HG03571 (cell line): ENCODE measurements at regions not wholly inside any gene's neighbourhood (a gene's known extent, or its start where the extent isn't known, plus 50 kb on each side); places are given as distances from the start of the nearest gene placed in this dataset.
"Not testable (repeated sequence)": the region's sequence is repeated elsewhere in the genome, so short reads cannot be mapped to it uniquely, and the experiment has no call there.

ENCODE experiments used
- ATAC-seq: cut with Tn5 transposase; IDR thresholded peaks from one replicate; pipeline ENCODE4 v1.9.1; 2021; ENCODE audit not compliant: unreplicated experiment

DNA sequence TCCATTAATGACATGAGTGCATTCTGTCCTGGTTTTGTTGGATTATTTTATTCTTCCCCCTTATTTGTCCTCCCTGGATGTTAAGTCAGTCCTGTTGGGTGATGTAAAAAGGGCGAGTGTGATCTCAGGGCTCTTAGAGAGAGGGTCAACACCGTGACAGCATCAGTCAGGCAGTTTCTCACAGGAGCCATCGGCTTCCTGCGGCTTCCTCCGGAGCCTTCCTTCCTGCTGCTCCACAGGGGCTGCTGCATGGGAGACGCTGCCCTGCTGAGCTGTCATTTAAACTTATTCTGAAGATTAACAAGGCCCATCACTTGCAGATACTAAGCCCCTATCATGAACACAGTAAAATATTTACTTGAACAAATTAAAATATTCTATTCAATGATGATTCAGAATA is 211.3 kb downstream of the SPATA31A1 start:
- ATAC-seq, result not testable (repeated sequence)

DNA sequence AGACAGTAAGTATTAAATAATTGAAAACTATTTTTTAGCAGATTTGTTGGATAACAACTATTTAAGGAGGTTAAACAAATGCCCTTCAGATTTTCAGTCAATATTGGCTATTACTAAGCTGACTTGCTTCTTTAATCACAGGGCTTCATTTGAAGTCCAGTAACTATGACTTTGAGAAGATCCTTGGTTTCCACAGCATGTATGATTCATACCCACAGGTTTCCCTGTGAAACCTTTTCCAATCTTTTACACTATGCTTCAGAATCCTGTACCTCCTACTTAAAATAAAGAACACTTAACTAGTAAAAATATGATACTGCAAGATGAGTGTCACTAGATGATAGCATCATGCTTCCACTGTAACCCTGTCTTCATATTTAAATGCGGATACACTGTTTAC is 211.9 kb downstream of the SPATA31A1 start:
- not testable (repeated sequence) for ATAC-seq

DNA sequence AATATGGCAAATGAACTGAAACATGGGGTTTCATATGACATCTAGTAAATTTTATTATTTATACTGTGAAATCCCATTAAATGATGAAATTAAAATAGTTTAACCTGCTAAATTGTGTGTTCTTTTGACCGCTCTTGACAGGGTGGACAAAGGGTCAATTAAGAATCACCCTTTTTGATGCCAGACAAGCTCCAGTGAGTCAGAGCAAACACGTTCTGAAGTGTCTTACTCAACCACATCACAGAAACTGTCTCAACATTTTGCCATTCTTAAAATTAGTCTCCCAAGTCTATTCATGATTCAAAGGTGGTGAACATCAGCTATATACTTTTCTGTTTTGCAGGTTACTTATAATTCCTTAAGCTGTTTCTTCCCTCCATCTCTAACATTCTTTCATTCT is 213.4 kb downstream of the SPATA31A1 start:
- ATAC-seq, result not testable (repeated sequence)

DNA sequence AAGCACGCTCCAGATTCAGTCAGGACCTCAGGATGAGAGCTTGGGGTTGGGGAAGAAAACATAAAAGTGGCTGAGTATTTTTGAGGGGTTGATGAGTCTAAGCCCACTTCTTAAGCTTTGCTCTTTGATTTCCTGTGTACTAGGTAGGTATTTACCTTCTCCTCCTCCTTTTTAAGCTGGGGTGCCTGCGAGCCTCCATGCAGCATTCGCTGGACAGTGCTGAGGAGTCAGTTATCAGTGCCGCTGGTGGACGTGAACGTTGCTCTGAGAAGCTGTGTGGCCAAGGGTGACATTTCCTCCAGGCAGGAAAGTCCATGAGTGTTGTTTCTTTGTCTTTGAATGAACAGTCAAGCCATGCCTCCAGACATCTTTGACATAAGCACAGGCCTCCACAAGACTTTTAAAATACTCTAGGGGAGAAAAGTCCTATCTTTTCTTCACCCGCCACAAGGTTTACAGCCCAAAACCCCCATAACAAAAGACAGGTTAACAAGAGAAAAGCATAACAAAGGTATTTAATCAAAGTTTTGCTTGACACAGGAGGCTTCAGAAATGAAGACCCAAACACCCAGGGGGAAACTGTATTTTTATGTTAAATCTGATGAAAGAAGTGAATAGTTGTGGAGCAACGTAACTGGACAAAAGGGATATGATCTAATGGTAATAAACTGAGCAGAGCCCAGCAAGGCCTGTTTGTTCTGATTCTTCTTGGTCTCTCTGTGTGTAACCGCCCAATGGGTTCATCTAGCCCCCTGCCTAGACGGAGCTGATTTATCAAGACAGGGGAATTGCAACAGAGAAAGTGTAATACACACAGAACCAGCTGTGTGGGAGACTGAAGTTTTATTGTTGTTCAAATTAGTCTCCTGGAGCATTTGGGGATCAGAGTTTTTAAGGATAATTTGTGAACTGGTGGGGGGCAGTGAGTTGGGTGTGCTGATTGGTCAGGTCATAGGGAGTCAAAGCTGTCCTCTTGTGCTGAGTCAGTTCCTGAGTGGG is 217.9 kb downstream of the SPATA31A1 start:
- not testable (repeated sequence) for ATAC-seq

DNA sequence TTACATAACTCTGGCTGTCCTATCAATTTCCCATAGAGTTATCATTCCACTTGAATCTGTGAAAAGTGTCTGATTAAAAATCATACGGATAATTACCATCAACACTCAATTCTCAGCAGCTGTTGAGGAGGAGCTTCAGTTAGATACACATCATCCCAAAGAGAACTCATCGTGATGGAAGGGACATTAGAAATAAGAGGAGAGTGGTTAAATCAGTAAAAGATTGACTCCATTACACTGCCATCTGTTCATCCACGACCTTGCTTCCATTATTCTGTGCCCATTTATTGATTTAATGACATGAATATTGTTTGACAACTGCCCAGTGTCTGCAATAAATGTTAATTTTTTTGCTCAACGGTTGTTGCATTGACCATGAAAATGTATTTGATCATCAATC is 223.5 kb downstream of the SPATA31A1 start:
- not testable (repeated sequence) for ATAC-seq

DNA sequence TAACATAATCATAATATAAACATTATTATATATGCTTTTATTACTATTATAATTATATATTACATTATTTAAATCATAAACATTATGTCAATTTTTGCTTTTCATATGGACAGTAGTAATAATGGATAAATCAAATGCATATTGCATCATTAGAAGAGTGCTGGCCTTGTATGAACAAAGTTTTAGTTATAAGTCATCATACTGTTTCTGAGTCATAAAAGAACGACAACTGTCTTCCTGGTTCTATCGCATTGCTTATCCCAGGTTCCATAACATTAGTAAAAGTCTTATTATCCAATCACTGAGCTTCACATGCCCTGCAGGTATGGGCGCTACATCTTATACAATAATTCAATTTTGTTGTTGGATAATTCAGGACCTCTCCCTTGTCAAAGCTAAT is 225.8 kb downstream of the SPATA31A1 start:
- ATAC-seq, result not testable (repeated sequence)

DNA sequence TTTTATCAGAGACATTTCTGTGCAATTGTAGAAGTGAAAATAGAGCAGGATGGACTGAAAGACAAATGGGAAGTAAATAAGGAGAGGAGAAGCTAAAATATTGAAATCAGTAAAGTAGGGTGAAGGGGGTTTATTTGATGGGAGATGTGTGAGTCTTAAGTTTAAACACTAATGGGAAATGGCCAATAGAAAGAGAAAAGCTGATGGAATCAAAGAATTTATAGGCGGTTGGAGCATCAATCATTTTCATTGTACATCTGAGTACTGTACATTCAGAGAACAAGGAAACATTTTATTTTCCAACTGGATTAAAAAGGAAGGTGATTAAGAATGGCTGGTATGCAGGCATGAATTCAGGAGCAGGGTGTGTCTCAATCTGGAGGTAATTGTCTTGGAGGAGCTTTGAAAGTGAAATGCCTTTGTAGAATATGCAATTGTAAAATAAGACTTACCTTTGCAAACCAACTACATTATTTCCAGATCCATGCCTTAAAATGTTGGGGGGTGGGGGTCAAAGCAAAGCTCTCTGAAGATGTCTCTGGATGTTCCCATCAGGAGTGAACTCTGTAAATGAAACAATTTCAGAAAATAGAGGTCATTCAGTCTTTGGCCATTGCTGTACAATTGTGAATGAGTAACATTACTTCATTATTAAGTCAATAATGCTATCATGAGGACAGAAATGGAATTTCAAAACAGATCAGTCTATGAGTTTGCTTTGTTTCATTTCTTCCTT is 227.4 kb downstream of the SPATA31A1 start:
- not testable (repeated sequence) for ATAC-seq

DNA sequence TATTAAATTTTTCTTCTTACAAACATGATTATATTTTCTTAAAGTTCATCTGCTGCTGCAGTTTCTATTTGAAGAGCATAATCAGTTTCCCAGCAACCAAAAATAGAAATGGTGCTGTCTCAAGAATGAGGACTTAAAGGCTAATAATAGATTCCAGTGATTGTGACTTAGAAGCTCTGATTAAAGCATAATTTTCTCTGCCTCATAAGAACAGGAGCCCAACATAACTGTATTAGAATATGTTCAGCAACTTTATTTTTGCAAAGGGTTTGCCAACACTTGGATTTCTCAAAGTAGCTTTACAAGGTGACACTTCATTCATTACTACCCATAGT is 227.9 kb downstream of the SPATA31A1 start:
- not testable (repeated sequence) for ATAC-seq

DNA sequence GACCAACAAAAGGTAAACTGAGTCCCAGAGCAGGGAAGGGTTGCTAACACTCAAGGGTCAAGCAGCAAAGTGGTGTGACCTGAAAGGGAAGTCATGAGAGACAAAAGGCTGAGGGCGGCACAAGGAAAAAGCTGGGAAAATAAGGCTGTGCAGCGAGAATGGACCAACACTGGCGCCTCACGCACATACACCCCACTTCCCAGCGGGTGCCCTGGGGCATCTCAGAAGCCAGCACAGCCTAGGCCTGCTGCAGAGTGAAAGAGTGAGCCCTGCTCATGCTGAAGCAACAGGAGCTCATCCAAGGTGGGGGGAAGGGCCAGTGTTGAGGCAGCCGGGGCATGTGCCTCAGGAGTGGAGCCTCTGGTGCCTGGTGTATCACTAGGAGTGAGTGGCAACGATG is 229.8 kb downstream of the SPATA31A1 start:
- not testable (repeated sequence) for ATAC-seq

DNA sequence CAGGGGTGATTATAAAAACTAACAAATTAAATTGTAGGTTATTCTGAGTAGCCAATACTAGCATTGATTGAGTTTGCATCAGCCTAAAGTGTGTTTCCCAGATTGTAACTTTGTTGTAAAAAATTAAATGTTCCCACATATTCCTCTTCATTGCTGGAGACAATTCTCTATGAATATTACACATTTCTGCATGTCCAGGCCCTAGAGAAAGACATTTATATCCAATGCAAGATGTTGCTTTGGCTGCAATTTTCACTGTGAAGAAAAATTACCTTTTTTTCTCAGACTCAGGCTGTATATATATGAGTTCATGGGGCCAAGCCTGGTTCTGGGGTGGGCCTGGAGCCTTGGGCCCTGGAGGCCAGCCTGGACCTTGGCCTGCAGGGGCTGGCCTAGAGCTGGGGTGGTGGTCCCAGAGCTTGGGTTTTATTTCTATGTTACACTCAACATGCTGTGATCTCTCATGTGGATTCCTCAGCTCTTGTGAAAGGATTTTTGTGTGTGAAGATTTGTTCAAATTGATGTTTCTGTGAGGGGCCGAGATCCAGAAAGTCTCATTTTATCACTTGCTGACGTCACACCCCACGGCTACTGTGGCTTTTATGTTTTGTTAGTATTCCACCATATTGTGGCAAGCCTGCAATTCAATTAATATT is 232.5 kb downstream of the SPATA31A1 start:
- ATAC-seq, result no peak

DNA sequence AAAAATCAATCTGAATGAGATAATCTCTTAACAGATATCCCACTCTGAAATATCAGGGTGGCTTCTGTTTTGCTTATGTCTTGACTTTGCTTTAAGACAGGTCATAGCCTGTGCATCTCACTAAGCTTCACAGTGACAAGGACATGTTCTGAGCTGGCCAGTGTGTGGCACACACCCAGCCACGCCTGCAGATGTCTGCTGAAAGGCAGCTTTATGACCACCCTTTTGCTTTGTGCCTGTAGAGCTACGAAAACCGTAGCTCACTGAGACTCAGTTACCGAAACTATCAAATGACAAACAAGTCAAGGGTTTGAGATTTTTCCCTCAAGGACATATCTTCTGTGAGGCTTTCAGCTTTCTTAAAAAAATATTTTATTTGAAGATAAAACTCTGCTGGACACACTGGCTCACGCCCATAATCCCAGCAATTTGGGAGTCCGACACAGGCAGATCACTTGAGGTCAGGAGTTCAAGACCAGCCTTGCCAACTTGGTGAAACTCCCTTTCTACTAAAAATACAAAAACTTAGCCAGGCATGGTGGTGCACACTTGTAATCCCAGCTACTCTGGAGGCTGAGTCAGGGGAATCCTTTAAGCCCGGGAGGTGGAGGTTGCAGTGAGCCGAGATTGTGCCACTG is 233.2 kb downstream of the SPATA31A1 start:
- ATAC-seq, result no peak

DNA sequence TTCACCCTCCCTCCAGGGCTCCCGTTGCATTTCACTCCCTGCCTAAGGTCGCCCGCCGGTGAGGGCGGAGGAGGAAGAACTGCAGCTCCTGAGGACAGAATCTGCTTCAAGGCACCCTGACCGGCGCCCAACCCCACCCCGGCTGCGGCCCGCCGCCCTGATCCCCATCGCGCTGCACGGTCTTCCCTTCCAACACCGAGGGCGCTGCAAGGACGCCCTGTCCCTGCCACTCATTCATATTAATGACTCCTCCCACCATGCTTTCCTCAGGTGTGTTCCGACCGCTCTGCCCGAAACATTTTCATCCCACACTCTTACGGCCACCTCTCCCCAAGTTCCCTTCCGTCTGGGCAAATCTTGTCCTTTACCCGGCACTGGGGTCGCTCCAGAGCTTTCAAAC is 248.6 kb downstream of the SPATA31A1 start:
- not testable (repeated sequence) for ATAC-seq

DNA sequence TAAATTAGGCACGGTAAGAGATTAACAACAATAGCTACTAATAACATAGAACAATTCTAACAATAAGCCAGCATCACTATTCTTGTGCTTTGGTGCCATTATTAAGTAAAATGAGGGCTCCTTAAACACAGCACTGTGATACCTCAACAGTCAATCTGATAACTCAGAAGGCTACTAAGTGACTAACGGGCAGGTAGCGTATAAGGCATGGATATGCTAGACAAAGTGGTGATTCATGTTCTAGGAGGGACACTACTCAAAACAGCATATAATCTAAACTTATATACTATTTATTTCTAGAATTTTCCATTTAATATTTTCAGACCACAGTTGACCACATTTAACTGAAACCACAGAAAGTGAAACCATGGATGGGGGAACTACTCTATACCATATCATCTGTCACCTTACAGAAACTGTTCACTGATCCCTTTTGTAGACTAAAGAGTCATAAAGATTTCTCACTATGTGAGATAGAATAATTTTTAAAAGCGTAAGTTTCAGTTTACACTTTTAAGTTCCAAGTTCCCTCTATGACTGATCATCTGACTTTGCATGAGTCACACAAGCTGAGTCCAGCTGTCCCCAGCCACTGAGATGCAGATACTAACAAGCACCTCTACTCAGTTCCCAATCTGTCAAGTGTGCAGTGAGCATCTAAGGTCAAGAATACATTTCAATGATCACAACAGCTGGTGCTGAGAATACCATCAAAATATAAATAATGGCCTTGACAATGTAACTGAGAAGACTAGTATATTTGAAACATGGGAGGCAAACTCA is 256.2 kb downstream of the SPATA31A1 start:
- peak; percentile 97 for ATAC-seq

DNA sequence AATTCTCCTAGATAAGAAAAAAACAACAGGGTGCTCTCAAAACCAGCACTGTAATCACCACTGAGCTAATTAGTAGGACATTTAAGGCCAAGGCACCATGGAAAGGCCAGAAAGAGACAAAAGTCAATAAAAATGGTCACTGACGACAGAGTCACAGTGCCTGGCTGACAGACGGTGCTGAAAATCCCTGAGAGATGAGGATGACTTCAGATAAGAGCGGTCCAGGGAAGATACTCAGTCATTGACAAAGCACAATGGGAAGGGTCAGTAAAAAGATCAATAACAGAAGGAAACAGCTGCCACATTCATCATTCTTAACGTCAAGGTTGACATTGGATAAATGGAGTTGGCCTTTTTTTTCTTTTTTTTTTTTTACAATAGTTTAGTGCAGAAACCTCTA is 261.0 kb downstream of the SPATA31A1 start:
- ATAC-seq, result not testable (repeated sequence)

DNA sequence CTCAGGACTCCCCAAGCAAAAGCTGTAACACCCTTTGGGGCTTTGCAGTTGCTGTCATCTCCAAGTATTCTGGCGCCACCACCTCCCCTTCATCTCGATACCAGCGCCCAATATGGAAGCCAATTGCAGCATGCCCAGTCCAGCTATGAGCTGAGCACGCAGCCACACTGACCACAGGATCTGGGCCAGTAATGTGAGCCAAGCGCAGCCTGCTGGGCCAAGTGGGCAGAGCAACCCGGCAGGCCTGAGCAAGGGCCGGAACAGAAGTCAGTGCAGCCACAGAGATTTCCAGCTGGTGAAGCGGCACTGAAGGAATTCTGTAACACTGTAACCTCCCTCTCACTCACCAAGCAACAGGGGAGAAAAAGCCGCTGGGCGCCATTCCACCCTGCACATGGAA is 268.6 kb downstream of the SPATA31A1 start:
- ATAC-seq, result not testable (repeated sequence)

DNA sequence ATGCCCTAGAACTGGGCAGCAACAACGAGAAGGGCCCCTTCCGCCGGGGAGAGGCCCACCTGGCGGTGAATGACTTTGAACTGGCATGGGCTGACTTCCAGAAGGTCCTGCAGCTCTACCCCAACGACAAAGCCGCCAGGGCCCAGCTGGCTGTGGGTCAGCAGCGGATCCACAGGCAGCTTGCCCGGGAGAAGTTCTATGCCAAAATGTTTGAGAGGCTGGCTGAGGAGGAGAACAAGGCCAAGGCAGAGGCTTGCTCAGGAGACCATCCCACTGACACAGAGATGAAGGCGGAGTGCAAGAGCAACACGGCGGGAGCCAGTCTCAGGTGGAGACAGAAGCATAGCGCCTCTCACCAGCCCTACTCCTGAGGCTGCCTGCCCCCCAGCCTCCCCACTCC is 276.6 kb downstream of the SPATA31A1 start:
- not testable (repeated sequence) for ATAC-seq

DNA sequence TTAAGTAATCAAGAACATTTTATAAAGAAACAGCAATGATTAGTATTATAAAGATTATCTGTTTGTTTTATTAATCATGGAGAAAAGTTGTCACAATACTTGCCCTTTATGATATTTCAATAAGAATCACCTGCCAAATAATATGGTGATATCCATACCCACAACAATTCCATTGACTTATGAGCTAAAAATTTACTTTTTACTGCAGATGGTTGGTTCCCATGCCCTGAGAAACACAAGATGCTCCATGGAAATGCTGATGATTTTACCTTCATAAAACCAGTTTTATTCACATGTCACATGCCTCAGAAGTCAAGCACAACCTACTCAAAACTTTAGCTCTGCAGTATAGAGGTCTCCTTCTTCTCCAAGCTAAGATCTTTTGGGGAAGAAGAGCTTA is 293.6 kb downstream of the SPATA31A1 start:
- ATAC-seq, result not testable (repeated sequence)

DNA sequence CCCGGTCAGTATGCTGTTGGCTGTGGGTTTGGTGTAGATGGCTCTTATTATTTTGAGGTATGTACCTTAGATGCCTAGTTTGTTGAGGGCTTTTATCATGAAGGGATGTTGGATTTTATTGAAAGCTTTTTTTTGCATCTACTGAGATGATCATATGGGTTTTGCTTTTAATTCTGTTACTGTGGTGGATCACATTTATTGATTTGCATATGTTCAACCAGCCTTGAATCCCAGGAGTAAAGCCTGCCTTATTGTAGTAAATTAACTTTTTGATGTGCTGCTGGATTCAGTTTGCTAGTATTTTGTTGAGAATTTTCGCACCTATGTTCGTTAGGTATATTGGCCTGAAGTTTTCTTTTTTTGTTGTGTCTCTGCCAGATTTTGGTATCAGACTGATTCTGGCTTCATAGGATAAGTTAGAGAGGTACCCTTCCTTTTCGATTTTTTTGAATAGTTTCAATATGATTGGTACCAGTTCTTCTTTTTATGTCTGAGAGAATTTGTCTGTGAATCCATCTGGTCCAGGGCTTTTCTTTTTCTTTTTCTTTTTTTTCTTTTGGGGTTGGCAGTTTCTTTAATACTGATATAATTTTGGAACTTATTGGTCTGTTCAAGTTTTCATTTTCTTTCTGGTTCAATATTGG is 301.6 kb downstream of the SPATA31A1 start:
- peak; percentile 83 for ATAC-seq

DNA sequence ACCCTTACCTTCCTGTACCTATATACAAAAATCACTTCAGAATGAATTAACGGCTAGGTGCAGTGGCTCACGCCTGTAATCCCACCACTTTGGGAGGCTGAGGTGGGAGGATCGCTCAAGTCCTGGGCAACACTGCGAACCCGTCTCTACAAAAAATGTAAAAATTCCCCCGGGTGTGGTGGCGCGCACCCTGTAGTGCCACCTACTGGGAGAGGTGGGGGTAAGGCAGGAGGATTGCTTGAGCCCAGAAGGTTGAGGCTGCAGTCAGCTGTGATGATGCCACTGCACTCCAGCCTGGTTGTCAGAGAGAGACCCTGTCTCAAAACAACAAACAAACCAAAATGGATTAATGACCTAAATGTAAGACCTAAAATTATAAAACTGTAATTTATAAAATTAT is 307.6 kb downstream of the SPATA31A1 start:
- ATAC-seq, result not testable (repeated sequence)

DNA sequence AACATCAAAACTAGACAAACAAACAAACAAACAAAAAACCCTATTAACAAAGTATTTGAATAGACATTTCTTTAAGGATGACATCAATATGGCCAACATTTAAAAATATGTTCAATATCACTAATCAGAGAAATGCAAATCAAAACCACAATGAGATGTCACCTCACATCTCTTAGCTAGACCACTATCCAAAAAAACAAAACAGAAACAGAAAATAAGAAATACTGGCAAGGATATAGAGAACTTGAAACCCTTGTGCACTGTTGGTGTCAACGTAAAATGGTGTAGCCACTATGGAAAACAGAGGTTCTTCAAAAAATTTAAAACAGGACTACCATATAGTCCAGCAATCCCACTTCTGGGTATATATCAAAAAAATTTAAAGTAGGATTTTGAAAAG is 308.2 kb downstream of the SPATA31A1 start:
- ATAC-seq, result not testable (repeated sequence)
